ENCODE measurements at regions not wholly inside any gene's neighbourhood (a gene's known extent, or its start where the extent isn't known, plus 50 kb on each side); places are given as distances from the start of the nearest gene placed in this dataset.

DNA sequence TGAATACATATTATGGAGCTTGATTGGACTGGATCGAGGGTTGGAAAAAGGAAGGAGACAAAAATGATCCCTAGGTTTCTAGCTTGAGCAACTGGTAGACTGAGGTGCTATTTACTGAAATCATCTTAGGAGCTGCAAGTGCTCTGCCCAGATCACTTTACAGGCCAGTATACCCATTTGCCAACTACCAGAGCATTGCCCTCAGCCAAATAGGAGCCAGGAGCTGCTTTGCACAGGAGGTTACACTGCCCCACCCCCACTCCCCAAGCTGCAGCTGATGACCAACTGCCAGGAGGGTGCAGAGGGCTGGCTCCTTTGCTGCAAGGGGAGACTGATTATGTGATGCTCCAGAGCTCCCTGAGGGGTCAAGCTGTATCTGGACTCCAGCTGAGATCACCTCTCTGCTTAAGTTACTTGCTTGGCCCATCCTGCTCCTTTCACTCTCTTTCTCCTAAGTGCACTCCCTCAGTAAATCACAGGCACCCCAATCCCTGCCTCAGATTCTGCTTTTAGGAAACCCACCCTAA is 275.4 kb downstream of the ZEB1 start:
- intact Hi-C loops (cut with DNase I), result no loop called here
- no peaks in the 10 kb centered on the region for H3K27me3 ChIP-seq (replicated peaks; ENCODE audit: insufficient read depth)
- TF ChIP-seq, protein P1, sequence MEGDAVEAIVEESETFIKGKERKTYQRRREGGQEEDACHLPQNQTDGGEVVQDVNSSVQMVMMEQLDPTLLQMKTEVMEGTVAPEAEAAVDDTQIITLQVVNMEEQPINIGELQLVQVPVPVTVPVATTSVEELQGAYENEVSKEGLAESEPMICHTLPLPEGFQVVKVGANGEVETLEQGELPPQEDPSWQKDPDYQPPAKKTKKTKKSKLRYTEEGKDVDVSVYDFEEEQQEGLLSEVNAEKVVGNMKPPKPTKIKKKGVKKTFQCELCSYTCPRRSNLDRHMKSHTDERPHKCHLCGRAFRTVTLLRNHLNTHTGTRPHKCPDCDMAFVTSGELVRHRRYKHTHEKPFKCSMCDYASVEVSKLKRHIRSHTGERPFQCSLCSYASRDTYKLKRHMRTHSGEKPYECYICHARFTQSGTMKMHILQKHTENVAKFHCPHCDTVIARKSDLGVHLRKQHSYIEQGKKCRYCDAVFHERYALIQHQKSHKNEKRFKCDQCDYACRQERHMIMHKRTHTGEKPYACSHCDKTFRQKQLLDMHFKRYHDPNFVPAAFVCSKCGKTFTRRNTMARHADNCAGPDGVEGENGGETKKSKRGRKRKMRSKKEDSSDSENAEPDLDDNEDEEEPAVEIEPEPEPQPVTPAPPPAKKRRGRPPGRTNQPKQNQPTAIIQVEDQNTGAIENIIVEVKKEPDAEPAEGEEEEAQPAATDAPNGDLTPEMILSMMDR (IDR thresholded peaks at IDR 0.05), result no peak
- TF ChIP-seq POLR2AphosphoS5 (IDR thresholded peaks at IDR 0.05) (no peak), POLR2A (IDR thresholded peaks at IDR 0.05) (no peak)
- no peak overlapping the region for H3K27ac ChIP-seq
- no peak for DNase-seq (ENCODE audit: low spot score)
- H3K9me3 ChIP-seq, result no peaks in the 10 kb centered on the region
- no peaks in the 10 kb centered on the region for H3K4me1 ChIP-seq (replicated peaks)
- H3K36me3 ChIP-seq, result no peaks in the 10 kb centered on the region
- H3K4me3 ChIP-seq, result no peak overlapping the region
- 93% methylated on average over 1 of the region's 1 CpG for WGBS

DNA sequence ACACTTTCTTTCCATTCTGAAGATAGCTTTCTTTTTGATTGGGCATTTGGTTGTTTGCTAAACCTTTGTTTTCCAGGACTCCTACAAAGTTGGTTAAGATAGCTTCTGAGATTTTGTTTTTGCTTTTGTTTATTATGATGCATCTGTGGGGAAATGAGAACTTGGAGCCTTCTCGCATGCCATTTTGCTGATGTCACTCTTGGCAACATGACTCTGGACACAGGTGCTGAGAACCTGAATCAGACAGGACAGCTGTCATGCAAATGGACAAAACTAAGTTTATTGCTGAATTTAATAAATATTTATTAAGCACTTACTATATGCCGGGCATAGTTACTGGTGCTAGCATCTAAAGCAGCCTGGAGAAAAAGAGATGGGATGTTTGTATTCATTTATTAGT is 274.1 kb downstream of the ZEB1 start:
- intact Hi-C loops (cut with DNase I), result no loop called here
- Histone ChIP-seq H3K27ac (no peak overlapping the region), H3K4me3 (no peak overlapping the region), H3K4me1 (replicated peaks) (no peaks in the 10 kb centered on the region), H3K36me3 (no peaks in the 10 kb centered on the region), H3K9me3 (no peaks in the 10 kb centered on the region), H3K27me3 (replicated peaks; ENCODE audit: insufficient read depth) (no peaks in the 10 kb centered on the region)
- 92% methylated on average over 2 of the region's 2 CpGs for WGBS
- DNase-seq (ENCODE audit: low spot score), result no peak
- TF ChIP-seq, protein P1 (IDR thresholded peaks at IDR 0.05), result no peak
- TF ChIP-seq POLR2A (IDR thresholded peaks at IDR 0.05) (no peak), POLR2AphosphoS5 (IDR thresholded peaks at IDR 0.05) (no peak)

DNA sequence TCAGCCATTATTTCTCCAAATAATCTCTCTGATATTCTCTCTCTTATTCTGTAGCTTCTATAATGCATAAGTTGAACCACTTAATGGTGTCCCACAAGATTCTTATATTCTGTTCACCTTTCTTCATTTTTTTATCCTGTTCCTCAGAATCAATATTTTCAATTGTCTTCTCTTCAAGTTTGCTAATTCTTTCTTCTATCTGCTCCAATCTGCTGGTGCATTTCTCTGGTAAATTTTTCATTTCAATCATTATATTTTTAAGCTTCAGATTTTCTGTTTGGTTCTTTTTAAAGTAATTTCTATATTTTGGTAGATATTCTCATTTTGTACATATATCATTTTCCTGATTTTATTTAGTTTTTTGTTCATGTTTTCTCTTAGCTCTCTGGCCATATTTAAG is 272.6 kb downstream of the ZEB1 start:
- Histone ChIP-seq H3K27me3 (replicated peaks; ENCODE audit: insufficient read depth) (no peaks in the 10 kb centered on the region), H3K9me3 (no peaks in the 10 kb centered on the region), H3K4me3 (no peak overlapping the region), H3K27ac (no peak overlapping the region), H3K36me3 (no peaks in the 10 kb centered on the region), H3K4me1 (replicated peaks) (no peaks in the 10 kb centered on the region)
- no peak for TF ChIP-seq POLR2AphosphoS5 (IDR thresholded peaks at IDR 0.05)
- no peak for TF ChIP-seq POLR2A (IDR thresholded peaks at IDR 0.05)
- TF ChIP-seq, protein P1 (IDR thresholded peaks at IDR 0.05), result no peak
- intact Hi-C loops (cut with DNase I), result no loop called here
- DNase-seq (ENCODE audit: low spot score), result no peak

DNA sequence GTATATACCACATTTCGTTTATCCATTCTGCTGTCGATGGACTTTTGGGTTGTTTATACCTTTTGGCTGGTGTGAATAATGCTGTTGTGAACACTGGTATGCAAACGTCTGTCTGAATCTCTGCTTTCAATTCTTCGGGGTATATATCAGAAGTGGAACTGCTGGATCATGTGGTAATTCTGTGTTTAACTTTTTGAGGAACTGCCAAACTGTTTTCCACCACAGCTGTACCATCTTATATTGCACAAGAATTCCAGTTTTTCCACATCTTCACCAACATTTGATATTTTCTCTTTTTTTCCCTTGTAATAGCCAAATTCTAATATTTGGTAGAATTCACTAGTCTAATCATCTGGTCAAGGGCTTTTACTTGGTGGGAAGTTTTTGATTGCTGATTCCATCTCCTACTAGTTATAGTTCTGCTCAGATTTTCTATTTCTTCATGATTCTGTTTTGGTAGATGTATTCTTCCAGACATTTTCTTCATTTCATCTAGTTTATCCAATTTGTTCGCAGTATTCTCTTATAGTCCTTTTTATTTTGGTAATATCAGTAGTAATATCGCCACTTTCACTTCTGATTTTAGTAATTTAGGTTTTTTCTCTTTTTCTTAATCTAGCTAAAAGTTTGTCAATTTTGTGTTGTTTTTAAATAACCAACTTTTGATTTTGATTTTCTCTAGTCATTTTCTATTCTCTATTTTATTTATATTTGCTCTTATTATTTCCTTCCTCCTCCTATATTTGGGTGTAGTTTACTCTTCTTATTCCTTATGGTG is 271.2 kb downstream of the ZEB1 start:
- Histone ChIP-seq H3K9me3 (no peaks in the 10 kb centered on the region), H3K27me3 (replicated peaks; ENCODE audit: insufficient read depth) (no peaks in the 10 kb centered on the region), H3K36me3 (no peaks in the 10 kb centered on the region), H3K27ac (no peak overlapping the region), H3K4me1 (replicated peaks) (no peaks in the 10 kb centered on the region), H3K4me3 (no peak overlapping the region)
- 77% methylated on average over 6 of the region's 6 CpGs for WGBS
- no peak for TF ChIP-seq POLR2AphosphoS5 (IDR thresholded peaks at IDR 0.05)
- TF ChIP-seq, protein P1 (IDR thresholded peaks at IDR 0.05), result no peak
- intact Hi-C loops (cut with DNase I), result no loop called here
- DNase-seq (ENCODE audit: low spot score), result no peak

DNA sequence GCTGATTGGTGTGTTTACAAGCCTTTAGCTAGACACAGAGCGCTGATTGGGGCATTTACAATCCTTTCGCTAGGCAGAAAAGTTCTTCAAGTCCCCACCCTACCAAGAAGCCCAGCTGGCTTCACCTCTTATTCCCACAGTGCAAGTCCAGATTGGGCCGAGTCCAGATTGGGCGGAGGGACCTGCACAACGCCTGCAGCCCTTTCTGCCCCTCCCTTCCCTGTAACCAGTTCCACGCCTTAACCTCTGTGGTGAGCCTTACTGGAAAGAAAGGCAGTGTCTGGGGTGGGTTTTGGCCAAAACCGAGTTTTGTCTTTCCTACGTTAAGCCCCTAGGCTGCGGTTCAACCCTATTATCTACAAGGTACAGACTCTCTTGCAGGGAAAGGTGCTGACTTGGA is 268.7 kb downstream of the ZEB1 start:
- TF ChIP-seq, protein P1 (IDR thresholded peaks at IDR 0.05), result no peak
- TF ChIP-seq POLR2A (IDR thresholded peaks at IDR 0.05) (no peak), POLR2AphosphoS5 (IDR thresholded peaks at IDR 0.05) (no peak)
- DNase-seq (ENCODE audit: low spot score), result no peak

More for the DNA sequence above, 268.7 kb downstream of the ZEB1 start:
- Histone ChIP-seq H3K4me3 (no peak overlapping the region), H3K4me1 (replicated peaks) (no peaks in the 10 kb centered on the region), H3K27ac (no peak overlapping the region), H3K27me3 (replicated peaks; ENCODE audit: insufficient read depth) (peaks cover 2% of the 10 kb centered on the region), H3K9me3 (no peaks in the 10 kb centered on the region), H3K36me3 (no peaks in the 10 kb centered on the region)
- 90% methylated on average over 9 of the region's 9 CpGs for WGBS
- intact Hi-C loops (cut with DNase I), result no loop called here
